HepG2 (cell line): ENCODE measurements at regions not wholly inside any gene's neighbourhood (a gene's known extent, or its start where the extent isn't known, plus 50 kb on each side); places are given as distances from the start of the nearest gene placed in this dataset.

Experiments
- POGZ ChIP-seq: sonication (generic); formaldehyde crosslinking; IDR thresholded peaks from 2 replicates; pipeline ENCODE4 v1.4.0; 2020; ENCODE audit warnings: mild to moderate bottlenecking, missing genetic modification reagents
- ZNF136 ChIP-seq: sonication (generic); formaldehyde crosslinking; IDR thresholded peaks from 2 replicates; pipeline ENCODE4 v1.8.1; 2022; ENCODE audit warnings: low read depth, mild to moderate bottlenecking, moderate library complexity, missing genetic modification reagents

GRCh38 chr4:156677656-156678055, 293.9 kb downstream of the PDGFC start:
- TF ChIP-seq POGZ (CRISPR knock-in tag), result no peak
- TF ChIP-seq ZNF136 (CRISPR knock-in tag), result no peak
